ENCODE measurements at regions not wholly inside any gene's neighbourhood (a gene's known extent, or its start where the extent isn't known, plus 50 kb on each side); places are given as distances from the start of the nearest gene placed in this dataset.
"Not testable (repeated sequence)": the region's sequence is repeated elsewhere in the genome, so short reads cannot be mapped to it uniquely, and the experiment has no call there.

DNA sequence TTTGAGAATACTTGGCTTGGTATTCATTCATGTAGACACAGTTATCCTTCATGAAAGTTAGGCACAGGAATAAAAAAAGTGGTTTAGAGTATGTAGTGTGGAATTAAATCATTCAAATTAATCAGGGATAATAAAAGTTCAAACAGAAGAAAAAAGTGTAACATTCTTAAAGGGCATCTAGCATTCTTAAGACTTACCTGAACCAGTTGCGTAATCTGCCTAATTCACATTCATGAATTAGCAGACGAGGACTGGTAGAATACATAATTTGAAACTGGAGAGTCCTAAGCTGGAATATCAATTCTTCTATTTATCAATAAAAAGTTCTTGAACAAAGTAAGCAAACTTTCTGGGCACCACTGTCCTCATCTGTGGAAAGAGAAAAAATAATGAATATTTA, 157.0 kb upstream of the DEPDC1 start:
- no peak for DNase-seq
- intact Hi-C loops (cut with DNase I) = no loop called here

DNA sequence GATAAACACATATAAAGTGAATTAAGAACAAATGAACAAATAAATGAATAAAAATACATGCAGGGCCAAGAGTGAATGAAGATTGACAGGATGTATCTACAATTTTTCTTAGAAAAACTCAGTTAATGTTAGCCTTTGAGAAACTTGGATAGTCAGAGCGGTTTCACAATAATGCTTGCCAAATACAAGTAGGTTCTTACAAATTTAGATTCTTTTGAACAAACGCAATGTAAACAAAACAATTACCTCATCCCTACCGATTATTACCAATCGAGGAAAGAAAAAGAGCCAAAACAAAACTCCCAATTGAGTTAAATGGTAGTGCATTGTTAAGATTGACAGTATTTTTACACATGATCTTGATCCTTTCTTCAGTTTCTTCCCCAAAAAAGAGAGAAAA, 176.9 kb upstream of the DEPDC1 start:
- intact Hi-C loops (cut with DNase I) = no loop called here
- DNase-seq = no peak

DNA sequence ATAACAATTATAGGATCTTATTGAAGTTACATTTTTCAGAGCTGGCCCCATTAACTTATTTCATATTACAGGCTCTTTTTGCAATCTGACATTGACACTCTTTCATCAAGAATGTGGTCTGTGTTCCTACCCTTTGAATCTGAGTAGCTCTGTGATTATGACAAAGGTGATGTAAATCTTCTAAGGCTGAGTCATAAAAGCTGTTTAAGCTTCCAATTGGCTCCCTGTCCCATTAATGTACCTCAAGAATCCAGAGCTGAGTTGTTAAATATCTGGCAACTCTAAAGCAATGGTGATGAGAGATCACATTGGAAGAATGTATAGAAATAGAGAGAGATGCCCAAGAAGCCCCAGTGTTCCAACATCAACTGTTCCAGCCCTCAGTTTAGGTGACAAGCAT, 178.5 kb upstream of the DEPDC1 start:
- no peak for DNase-seq
- intact Hi-C loops (cut with DNase I) = no loop called here

DNA sequence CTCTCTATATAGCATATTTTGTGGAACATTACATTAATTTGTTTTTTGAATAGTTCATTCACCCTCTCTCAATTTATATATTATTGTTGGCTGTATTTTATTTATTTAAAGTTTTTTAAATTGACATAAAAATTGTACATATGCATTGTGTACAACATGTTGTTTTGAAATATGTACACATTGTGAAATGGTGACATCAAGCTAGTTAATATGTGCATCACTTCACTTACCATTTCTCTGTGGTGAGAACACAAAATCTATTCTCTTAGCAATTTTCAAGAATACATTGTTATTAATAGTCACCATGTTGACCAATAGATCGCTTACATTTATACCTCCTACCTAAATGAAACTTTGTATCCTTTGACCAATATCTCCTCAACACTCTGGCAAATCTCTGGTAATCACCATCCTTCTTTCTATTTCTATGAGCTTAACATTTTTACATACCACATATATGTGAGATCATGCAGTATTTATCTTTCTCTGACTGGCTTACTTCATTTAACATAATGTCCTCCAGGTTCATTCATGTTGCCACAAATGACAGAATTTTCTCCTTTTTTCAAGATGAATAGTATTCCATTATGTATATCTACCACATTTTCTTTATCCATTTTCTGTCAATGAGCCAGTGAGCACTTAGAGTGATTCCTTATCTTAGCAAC, 180.9 kb upstream of the DEPDC1 start:
- DNase-seq = no peak
- intact Hi-C loops (cut with DNase I) = no loop called here

DNA sequence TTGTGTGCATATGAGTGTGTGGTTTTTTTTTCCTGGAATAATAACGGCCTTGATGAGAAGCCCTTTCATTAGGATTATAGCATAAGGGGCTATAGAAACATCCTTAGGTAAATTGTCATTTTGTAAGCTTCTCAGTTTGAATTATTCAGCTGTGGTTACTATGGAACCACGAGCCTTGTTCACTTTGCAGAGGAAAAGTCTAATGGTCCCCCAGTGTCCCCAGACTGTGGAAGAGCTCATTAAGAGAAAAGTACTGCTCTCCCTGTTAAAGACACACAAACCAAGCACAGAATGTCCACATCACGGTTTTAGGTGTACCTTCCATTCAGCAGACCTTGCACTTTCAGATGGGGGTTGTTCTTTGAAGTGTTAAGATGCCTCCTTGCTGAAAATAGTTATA, 199.3 kb upstream of the DEPDC1 start:
- intact Hi-C loops (cut with DNase I) = no loop called here
- DNase-seq = no peak

DNA sequence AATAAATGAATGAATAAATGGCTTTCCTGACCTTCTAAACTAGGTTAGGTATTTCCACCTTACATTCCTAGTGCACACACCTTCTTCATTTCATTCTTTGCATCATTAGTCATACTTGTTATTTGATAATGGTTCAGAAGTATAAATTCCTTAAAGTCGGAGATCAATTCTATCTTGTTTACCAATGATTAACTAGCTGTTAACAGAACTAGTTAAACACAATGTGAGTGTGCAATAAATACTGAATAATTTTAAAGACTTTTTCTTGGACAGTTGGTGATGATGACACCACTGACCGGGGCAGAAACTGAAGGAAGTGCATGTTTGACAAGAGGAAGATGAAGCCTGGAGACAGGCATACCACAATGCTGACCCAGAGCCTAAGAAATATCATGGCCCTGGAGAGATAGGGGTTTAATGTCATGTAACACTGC, 207.1 kb upstream of the DEPDC1 start:
- DNase-seq = no peak
- intact Hi-C loops (cut with DNase I) = no loop called here

DNA sequence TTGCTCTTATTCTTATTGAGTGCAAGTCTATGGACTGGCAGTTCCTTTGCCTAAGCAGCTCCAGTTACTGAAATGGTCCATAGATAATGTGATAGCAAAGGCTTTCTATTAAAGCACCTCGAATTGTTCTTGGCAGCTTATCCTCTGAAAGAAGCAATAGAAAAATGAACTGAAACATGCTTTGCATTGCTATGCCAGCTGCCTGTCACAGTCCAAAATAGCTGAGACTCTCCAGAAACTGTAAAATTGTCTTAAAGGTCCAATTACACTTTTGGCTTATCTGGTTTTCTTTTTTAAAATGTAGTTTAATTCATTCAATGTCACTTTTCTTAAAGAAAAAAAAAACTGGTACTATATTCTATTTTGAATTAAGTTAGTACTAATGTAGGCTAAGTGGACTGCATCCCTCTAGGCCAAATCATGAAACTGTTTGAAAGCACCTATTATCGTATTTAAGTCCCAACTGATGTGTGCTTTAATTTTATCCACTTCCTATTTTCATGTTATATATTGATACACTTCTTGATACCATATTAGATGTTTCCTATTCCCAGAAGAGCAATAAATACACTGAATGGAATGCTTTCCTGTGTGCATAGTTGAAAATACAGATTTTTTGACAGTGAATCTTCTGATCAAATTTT, 208.0 kb upstream of the DEPDC1 start:
- intact Hi-C loops (cut with DNase I) = no loop called here
- no peak for DNase-seq

DNA sequence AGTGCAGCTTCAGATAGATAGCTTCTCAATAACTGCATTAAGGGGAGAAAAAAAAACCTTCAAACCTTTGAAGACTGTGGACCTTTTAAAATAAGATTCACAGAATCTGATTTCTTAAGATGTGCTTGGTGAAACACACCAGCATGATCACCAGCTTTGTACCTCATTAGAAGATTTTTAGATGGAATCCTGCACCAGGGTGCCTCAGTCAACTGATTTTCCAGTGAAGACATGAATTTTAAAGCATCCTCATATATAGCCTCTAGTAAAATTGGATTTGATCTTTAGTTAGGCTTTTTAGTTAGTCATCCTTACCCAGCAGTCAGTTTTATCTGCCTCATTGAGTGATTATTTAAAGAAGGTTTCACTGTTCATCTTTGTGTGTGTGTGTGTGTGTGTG, 208.6 kb upstream of the DEPDC1 start:
- DNase-seq = no peak
- intact Hi-C loops (cut with DNase I) = no loop called here

DNA sequence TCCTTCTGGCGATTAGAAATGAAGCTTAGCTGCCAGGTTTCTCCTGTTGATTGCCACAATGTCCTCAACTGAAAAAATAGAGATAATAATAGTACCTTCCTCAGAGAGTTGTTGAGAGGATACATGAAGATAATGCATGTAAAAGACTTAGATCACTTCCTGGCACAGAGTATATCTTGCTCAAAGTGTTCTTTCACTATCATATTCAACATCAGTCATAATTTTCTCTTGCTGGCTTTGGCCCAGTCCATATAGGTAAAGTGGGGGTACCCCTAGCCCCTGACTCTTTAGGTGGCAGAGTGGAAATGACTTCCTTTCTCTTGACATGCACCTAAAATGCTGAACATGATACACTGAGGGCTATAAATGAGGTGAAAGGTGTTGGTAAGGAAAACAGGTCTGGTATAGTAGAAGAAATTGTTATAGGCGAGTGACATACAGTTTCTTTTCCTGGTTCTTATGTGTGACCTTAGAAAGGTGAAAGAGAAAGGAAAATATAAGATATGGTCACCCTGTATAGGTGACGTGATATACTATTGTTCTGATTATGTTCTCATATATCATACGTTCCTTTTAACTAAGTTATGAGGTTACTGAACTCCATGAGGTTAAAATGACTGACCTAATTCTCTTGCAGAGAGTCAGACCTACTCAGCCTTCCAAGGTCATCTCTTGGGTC, 209.9 kb upstream of the DEPDC1 start:
- intact Hi-C loops (cut with DNase I) = no loop called here
- DNase-seq = no peak

DNA sequence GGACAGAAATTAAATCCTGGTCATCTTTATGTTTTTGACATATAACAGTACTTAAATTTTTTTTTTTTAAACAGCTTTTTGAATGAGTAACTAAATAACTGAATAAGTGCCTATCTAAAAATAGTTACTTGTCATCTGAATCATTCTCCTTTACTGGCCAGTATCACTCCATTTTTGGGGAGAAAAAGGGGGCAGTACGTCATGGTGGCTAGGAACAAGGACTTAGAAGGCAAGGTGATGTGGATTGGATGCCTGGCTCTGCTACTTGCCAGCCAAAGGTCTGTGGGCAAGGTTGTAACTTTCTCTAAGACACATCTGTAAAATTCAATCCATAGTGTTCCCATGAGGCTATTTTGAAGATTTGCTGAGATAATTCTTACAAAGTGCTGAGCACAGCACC, 220.4 kb upstream of the DEPDC1 start:
- intact Hi-C loops (cut with DNase I) = no loop called here

DNA sequence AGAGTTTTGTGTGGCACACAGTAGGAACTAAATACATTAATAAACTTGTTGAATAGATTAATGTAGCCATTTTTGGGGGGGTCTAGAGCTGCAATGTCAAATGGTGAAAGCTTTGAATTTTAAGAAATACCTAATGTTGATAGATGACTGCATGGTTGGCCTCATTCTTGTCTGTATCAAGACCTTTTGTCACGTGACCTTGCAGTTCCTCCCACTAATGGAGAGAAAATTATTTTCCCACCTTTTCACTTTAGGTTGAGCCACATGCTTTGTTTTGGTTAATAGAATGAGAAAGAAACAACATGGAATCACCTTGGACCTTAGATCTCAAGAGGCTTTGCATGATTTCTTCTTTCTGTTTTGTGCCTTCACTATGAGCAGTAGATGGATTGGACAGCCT, 223.6 kb upstream of the DEPDC1 start:
- no peak for DNase-seq
- intact Hi-C loops (cut with DNase I) = no loop called here

More for the DNA sequence above, 220.4 kb upstream of the DEPDC1 start:
- DNase-seq = no peak

DNA sequence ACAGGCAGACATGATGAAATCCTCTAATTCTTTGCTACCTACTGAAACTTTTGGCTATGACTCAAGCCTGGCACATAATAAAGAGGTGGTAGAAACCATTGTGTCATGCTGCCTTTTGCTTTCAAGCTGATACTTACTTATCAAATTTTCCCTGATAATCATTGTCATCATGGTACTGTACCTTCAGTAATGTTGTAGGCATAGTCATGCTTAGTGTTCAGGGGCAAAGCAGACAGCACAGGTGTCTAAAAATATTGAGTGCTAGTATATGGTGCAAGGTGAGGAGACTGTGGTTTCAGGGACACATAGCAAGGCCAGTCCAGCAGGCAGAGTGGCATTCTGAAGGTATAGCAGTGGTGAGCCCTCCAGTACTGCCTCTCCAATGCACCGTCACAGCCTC, 226.9 kb upstream of the DEPDC1 start:
- DNase-seq = no peak
- intact Hi-C loops (cut with DNase I) = no loop called here

DNA sequence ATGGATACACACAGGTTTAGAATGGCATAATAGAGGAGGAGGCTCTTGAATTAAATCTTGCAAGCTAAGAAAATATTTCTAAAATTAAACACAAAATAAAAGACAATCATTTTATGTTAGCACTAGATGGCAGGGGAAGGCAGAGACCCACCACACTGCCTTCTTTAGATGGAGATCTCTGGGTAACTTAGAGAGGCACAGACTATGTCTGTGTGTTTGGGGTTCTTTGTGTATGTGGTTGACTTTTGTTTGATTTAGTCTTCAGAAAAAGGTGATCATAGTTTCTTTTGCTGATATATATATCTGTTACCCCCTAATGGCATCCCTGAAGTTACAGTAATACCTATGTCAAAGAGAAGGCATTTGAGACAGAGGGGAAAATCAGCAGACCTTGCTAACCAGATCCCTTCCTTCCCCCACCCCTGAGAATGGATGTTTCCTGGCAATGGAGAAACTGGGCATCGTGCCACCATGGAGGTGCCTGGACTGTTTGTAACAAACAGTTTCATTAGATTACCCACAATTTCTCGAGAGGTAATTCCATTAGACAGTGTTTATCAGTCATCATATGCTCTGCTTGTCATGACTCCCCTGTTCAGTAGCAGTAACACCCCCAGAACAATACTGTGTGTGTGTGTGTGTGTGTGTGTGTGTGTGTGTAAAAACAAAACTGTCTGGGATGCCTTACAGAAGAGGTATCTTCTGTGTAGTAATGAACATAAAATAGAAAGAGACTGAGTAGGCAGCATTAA, 228.3 kb upstream of the DEPDC1 start:
- peak in 3 of 10 donors; percentile 11 to 72 (median 14) for DNase-seq
- intact Hi-C loops (cut with DNase I) = no loop called here

DNA sequence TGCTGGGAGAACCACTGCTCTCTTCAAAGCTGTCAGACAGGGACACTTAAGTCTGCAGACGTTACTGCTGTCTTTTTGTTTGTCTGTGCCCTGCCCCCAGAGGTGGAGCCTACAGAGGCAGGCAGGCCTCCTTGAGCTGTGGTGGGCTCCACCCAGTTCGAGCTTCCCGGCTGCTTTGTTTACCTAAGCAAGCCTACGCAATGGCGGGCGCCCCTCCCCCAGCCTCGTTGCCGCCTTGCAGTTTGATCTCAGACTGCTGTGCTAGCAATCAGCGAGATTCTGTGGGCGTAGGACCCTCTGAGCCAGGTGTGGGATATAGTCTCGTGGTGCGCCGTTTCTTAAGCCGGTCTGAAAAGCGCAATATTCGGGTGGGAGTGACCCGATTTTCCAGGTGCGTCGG, 242.6 kb upstream of the DEPDC1 start:
- DNase-seq; intact Hi-C loops (cut with DNase I): not testable (repeated sequence)

DNA sequence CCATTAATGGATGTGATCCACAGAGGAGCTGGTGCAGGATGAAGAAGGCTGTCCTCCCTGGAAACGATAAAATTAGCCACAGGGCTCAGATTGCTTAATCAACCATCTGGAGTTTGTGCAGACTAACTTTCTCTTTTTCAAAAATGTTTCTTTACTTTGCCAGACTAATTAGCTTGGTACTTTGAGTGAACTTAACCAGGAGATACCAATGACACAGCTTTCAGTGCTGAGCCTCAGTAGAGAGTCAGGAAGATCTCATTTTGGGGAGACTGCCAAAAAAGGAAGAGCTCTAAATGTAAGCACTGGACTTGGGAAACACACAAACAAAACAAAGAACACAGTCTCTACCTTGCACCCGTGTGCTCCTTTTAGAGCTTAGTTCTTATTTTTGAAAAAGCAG, 248.1 kb upstream of the DEPDC1 start:
- DNase-seq = peak in 1 of 10 donors; percentile 6
- intact Hi-C loops (cut with DNase I) = no loop called here

DNA sequence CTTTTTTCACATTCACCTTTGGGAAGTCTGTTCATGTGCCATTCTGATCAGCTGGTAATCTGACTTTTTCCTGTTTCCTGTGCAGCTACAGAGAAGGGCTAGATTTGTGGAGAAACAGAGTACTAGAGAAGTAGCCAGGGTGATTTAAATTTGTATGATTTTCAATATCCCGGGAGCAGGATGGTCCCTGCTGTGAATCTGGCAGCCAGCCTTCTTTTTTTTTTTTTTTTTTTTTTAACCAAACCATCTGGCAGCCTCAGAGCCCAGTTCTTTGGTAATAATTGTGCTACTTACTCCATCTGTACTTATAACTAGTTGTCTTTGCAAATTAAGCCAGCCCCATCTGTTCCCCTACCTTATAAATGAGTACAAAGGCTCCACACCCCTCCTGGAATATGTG, 248.6 kb upstream of the DEPDC1 start:
- DNase-seq = no peak
- intact Hi-C loops (cut with DNase I) = no loop called here

DNA sequence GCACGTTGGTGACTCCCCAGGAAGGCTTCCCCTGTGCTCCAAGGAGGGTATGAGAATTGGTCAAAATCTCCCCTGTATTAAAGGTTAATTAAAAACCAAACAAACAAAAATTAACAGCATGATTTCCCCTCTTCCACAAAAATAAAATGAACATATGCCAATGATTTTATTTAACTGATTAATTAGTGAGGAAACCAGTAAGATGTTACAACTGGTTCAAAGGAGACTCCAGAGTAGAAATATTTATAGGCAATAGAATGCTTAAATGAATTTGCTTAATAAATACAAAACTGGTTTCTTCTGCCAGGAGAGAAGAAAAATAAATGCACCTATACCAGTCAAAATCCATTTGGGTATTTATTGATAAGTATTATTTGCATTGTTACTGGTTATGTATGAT, 249.5 kb upstream of the DEPDC1 start:
- DNase-seq = no peak
- intact Hi-C loops (cut with DNase I) = no loop called here

DNA sequence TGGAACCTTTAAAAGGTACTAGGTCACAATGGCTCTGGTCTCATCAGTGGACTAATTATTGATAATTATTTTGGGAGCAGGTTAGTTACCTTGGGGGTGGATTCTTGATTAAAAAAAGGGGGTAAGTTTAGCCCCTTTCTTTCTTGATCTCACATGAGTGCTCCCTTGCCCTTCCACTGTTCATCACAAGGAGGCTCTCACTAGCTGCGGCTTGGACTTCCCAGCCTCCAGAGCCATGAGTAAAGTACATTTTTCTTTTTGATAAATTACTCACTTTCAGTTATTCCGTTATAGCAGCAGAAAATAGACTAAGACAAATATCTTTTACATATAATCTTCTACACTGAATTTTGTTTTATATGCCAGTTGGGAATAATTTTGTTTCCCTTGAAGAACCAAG, 254.8 kb upstream of the DEPDC1 start:
- intact Hi-C loops (cut with DNase I) = no loop called here
- DNase-seq = no peak

DNA sequence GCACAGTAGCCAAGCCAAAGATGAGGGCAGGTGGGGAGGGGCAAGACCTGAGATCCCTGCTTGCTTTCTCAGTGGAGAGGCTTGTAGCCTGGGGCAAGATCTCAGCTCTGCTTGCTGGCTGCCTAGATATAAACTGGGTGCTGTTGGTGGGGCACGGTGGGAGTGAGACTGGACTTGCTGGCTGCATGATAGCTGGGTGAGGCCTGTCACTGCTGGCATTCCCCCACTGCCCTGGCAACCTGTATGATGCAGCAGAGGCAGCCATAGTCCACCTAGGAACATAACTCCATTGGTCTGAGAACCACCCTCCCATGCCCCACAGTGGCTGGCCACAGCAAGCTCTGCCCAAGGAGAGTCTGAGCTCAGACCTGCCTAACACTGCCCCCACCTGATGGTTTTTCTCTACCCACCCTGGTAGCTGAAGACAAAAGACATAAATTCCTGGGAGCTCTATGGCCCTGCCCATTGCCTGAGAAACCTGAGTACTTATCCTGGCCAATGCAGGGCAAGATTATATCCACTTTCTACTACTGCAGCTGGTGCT, 261.9 kb upstream of the DEPDC1 start:
- DNase-seq = peak in 1 of 10 donors; percentile 49
- intact Hi-C loops (cut with DNase I) = no loop called here

DNA sequence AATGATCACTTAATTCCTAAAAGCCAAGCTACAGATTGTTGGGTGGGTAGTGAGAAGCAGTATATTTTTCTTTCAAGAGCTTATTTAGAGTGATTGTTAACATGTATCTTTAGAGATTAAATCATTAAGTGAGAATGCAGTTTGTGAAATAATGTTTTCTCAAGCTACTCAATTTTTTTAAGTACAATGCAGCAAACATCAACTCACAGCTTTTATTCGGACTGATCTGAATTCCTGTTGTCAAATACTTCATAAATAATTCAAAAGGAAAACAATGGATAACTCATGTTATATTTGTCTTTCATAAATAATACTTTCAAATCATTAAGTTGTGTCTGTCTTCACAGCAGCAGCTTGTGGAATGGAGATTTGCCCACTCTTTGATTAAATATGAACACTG, 271.1 kb upstream of the DEPDC1 start:
- intact Hi-C loops (cut with DNase I) = no loop called here
- DNase-seq = no peak

DNA sequence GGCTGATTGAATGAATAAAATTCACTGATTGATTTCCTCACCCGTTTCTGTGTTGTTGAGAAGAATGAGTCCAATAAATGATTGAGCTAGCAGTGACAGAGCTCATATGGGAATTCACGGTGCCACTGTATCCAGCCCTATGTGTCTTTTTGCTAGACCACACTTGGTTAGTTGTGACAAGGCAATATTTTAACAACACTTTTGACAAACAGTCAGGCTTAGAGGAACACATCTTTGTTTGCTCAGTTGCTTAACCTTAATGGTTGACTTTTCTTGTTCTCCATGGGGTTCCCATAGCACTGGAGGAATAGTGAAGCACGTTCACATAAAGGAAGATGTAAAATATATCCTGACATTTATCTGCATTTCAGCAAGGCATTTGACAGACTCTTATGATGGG, 273.9 kb upstream of the DEPDC1 start:
- intact Hi-C loops (cut with DNase I) = no loop called here
- DNase-seq = no peak
